SH-SY5Y (cell line): ENCODE measurements at regions not wholly inside any gene's neighbourhood (a gene's known extent, or its start where the extent isn't known, plus 50 kb on each side); places are given as distances from the start of the nearest gene placed in this dataset.

Experiments
- GATA2 ChIP-seq: IDR thresholded peaks from 2 replicates; pipeline ENCODE4 v1.6.1; 2011; ENCODE audit warnings: mild to moderate bottlenecking, low read depth, low read length
- GATA3 ChIP-seq: IDR thresholded peaks from 2 replicates; pipeline ENCODE4 v1.6.1; 2011; ENCODE audit warnings: low read depth, mild to moderate bottlenecking, low read length, moderate library complexity

DNA sequence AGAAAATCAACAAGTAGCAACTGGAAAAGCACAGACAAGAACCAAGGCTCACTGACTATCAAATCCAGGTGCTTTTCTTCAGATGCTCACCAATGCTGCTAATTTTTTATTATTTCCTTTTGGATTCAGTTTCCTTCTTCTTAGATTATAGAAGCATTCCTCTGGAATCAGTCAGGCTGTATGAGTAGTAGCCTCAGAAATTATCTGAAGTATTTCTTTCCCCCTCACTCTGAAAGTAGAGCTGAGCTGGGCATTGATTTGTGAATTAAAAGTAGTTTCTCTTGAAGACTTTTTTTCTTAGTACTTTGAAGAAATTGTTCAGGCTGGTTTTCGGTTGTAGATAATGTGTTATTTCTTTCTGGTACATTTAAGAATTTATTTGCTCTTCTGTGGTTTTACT is 273.7 kb downstream of the NOL4 start:
- TF ChIP-seq GATA2 (no peak), GATA3 (no peak)

DNA sequence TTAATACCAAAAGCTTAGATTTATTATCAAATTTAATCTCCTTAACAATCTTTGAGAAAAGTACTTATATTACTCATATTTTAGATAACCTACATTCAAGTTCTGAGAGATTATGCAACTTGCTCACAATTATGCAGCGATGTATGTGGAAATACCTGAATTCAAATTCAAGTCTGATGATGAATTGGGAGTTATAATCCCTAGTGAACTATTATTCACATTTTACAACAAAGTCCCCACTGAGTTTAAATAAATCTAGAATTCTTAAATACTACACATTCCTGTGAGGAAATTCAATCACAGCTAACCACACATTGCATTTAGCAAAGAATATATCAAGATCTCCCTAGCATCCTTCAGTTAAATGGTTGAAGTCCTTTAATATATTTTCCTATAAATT is 278.4 kb downstream of the NOL4 start:
- no peak for TF ChIP-seq GATA2
- TF ChIP-seq GATA3: no peak

DNA sequence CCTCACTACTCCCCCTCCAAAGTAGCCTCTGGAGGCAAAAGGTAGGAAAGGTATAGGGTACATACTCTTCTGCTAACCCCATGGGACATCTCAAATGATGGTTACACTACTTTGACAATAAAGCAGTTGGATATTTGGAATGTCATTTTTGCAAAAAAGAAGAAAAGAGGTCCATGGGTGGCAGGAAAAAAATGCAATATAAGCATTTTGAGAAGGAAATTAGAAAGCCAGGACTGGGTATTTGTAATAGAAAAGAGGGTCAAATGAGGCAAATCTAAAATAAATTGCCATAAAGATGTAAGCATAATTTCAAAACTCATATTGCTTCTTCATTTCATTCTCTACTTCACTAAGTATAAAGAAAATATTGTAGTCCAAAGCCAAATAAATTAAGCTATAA is 280.2 kb downstream of the NOL4 start:
- TF ChIP-seq GATA2 (no peak), GATA3 (no peak)

DNA sequence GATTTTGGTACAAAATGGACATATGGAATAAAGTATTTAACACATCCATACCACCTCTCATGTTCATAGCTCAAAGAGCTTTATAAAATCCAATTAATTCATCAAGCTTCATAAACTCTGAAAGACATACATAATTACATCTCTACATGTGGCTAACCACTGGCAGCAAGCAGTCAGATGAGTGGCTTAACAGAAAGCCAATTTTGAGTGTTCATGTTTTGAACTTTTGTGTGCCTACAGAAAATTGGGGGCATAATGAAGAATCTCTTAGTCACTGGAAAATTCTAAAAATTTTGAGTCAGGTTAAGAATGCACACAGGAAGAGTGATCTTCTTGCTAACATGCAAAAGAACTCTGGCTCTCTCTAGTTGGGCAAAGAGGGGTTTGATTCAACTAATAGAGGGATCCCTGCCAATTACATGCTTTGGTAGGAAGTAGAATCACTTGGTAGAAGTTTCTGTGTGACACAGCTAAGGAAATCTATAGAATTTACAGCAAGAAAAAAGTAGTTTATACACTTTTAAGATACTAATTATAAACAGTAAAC is 287.4 kb downstream of the NOL4 start:
- TF ChIP-seq GATA3 (no peak), GATA2 (no peak)

DNA sequence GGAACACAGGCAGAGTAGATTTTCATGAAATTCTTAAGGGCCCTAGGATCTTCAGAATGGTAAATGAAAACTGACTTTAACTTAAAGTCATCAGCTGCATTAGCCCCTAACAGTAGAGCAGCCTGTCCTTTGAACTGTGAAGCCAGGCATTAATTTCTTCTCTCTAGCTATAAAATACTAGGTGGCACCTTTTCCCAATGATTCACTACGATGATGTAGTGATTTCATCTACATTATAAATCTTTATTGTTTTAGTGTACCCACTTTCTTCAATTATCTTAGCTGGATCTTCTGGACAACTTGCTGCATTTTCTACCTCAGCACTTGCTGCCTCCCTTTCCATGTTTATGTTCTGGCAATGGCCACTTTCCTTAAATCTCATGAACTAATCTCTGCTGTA is 290.5 kb downstream of the NOL4 start:
- TF ChIP-seq GATA3 (no peak), GATA2 (no peak)

DNA sequence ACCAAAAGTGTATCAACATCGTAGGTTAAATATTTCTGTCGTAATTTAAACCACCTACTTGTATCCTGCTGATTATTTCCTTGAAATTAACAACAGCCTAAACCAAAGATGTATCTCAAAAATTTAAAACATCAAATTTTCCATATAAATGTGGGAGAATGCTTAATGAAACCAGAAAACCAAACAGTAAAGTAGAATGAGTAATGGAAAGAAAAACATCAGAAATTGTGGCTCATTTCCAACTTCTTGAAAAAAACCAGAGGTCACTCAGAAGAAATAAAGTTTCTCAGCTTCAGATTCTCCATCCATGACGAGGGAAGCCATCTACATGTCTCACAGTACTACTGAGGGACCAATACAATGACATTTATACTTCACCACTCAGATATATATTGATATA is 296.5 kb downstream of the NOL4 start:
- TF ChIP-seq GATA2: no peak
- no peak for TF ChIP-seq GATA3

DNA sequence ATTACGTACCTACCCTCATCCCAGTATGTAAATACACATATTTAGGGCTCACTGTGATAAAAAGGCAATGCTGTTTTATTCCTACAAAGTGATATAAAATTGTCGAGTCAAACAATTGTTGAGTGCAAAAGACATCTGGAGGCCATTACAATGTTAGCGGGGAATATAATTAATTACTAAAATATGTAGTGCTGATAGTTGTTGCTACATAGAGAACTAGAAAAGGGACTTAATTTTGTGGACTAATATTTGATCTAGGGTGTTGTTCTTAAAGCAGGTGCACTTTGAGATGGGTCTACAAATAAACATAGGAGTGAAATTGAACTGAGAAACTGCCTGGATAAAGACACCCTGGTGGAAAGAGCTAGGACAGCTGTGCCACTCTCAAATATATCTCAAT is 300.1 kb downstream of the NOL4 start:
- no peak for TF ChIP-seq GATA3

DNA sequence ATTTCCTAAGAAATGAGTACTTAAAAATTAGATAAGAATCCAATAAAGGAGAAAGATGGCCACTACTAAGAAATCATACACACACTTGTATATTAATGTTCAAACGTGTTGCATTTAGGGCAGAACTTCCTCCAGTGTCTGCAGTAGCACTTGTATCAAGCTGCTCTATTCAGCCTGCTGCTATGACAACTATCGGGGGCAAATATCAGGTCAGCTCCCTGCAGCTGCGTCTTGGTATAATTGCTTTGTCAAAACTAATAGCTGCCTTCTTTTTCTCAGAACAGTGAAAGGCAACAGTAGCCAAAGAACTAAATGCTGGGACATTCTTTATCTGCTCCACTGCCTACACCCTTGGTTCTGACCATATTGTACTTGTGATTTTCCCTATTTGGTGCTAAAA is 300.7 kb downstream of the NOL4 start:
- TF ChIP-seq GATA2 (peak; percentile 97), GATA3 (peak; percentile 94)

DNA sequence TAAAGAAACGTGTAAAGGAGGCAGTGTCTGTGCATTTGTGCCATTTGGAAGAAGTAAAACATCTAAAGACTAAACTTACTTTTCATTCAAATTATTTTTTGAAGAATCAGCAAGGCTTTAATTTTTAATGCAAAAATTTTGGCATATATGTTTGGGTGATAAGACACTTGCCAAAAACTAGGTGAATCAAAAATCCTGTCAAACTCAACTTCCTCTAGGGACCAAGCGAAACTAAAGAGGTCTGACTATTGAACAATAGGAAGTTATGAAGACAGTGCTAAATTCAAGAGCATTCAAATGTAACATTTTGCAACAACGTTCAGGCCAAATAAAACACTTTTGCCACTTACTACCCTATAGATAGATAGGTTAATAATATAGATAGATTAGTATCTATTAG is 306.1 kb downstream of the NOL4 start:
- TF ChIP-seq GATA2 (no peak), GATA3 (no peak)

DNA sequence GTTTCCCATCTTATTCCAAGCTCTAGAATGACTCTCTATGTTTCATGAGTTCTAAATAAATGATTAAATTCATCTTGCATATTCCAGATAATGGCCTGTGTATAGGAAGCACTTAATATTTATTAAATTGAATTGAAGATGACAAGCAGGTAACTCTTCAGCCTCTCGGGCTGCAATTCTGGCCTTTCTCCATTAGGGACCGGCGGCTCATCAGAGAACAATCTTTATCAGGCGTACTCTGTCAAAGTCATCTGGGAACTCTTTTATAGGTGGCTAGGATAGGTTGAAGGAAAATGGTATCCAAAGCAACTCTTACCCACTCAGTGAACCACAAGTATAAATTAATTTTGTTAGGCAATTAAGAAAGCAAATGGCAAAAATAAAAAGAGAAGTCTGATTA is 308.5 kb downstream of the NOL4 start:
- no peak for TF ChIP-seq GATA2
- no peak for TF ChIP-seq GATA3

DNA sequence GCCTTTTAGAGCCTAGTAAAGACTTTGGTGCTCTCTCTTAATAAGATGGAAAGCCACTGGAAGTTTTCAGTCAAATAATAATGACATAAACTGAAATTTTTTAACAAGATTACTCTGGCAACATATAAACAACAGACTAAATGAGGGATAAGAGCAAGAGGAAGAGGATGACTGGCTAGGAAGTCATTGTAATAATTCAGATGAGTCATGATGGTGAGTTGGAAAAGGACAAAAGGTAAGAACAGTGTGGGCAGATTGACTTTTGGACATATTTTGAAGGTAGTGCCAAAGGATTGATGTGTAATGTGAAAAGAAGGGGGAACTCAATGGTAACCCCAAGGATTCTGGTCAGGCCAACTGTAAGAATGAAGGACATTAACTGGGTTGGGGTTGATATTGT is 310.3 kb downstream of the NOL4 start:
- TF ChIP-seq GATA3: no peak
- no peak for TF ChIP-seq GATA2

DNA sequence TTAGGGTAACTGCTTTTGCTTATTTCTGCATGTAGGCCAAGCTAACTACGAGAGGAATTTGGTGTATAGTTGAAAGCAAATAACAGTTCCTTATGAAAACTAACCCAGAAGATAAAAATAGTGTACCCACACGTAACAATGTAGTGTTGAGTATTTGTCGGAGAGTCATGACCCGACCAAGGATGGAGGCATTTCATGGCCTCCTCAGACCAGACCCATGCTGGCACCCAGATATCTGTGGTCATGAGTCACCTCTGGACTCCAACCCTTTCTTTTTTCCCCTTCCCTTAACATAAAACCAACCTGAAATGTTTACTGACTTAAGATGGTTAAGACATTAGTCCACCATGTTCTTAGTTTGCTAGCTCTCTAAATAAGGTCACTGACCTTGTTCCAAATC is 318.7 kb downstream of the NOL4 start:
- no peak for TF ChIP-seq GATA2
- no peak for TF ChIP-seq GATA3

DNA sequence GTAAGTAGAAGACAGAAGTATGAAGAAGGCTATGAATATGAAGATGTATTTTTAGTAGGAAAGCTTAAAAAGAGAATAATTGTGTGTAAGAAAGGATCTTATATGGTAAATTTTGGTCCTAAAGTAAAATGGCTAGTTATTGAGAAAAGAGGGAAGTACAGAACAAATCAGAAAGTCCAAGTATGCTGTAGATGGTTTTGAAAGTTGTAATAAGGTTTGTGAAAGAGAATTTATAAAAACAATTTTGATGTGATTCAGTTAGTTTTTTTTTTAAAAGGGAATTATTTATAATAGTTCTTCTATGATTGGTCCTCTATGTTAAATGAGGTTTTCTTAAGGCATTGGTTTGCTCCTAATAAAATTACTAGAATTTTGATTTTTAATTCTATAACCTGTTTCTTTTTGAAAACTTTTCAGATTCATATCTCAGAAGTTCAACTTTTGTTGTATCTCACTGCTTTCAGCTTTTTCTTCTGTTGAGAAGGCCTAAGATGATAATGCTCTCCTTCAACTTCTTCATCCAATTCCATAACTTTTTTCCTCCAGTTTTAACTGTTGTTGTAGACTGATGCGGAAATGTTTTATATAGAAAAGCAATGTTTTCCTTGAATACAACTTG is 322.7 kb downstream of the NOL4 start:
- no peak for TF ChIP-seq GATA2
- no peak for TF ChIP-seq GATA3

DNA sequence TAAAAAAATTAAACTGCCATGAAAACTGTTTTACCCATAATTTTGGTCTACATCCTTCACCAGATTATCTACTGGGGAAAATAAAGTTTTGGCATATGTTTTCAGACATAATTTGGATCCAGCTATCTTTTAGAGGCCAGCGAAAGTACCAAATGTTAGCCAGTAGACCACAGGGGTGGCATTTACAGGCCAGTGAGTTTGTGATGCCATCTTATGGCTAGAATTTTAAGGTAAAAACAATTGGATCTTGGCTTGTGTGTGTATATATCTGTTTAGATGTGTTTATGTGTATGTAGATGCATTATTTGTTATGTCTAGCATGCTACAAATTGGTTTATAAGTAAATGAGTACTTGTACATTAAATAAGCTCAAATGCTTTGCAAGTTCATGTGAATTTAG is 322.6 kb downstream of the ASXL3 start:
- TF ChIP-seq GATA3 (no peak), GATA2 (no peak)

DNA sequence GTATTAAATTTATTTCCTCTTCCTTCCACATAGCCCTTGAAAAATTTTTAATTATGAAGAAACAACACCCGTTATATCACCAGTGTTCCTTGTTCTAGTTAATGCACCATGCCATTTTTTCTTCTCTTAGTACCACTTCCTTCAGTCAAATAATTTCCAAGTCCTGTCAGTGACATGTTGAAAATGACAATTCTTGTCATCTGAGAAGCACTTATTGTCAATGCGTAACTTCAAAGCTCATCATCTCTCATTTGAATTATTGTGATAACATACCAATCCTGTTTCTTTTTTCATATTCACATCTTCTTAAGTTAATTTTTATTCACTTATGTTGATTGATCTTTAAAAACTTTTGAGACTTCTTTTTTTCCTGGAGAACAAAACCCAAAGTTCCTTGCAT is 320.4 kb downstream of the ASXL3 start:
- TF ChIP-seq GATA2 (no peak), GATA3 (no peak)

DNA sequence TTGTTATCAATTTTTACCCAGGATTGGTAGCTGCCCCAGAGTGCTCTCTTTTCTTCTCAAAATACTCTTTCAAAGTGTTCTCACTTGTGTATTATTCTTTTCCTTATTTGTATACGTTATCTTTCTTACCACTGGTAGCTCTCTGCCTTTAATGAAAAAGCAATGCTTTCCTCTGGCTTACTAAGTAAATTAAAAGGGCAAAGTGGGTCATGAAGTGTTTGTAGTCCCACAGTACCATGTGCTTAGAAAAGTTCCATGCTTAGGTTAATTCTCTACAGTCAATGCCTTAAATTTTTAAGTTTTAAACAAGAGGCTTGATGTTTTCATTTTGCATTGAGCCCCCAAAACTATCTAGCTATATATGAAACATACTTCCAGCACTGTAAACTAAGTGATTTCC is 300.2 kb downstream of the ASXL3 start:
- no peak for TF ChIP-seq GATA3
- TF ChIP-seq GATA2: no peak
